ENCODE measurements at regions not wholly inside any gene's neighbourhood (a gene's known extent, or its start where the extent isn't known, plus 50 kb on each side); places are given as distances from the start of the nearest gene placed in this dataset.
"Not testable (repeated sequence)": the region's sequence is repeated elsewhere in the genome, so short reads cannot be mapped to it uniquely, and the experiment has no call there.

DNA sequence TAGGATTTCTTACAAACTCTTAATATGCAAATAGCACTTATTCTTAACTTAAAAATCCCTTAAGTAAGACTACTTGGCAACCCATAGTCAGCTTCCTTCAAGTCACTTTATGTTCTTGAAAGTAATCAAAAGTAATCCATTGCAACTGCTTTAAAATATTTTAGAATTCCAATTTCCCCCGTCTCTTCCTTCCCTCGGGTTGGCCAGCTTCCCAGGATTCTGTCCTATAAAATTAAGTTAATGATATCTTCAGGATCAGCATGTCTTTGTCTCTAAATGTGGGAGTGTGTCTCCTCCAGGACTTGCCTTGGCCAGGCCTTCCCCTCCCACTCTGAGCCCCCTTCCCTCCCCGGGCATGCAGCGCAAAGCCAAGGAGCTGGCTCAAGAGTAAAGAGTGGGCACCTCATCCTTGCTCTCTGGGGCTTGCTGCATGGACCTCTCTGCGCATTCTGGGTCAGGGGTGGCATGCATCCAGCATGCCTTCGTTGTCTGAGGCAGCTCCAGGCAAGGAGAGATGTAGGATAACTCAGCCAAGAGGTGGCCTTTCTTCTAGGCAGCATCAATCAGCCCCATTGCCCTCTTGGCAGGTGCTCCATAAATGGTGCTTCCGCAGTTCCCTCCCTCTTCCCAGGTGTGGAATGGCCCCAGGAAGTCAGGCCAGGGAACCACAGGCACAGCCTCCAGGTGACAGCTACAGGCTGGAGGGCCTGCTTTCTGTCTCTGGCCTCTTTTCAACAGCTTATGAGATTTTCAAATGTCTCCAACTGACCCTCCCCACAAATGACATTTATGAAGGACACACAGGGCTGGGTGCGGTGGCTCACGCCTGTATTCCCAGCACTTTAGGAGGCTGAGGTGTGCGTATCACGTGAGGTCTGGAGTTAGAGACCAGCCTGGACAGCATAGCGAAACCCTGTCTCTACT lies 108.7 kb upstream of the ALDH1A3 start:
- H3K4me3 ChIP-seq (ENCODE audit: low read depth, low read length), result no peak overlapping the region
- TF ChIP-seq, protein P1, sequence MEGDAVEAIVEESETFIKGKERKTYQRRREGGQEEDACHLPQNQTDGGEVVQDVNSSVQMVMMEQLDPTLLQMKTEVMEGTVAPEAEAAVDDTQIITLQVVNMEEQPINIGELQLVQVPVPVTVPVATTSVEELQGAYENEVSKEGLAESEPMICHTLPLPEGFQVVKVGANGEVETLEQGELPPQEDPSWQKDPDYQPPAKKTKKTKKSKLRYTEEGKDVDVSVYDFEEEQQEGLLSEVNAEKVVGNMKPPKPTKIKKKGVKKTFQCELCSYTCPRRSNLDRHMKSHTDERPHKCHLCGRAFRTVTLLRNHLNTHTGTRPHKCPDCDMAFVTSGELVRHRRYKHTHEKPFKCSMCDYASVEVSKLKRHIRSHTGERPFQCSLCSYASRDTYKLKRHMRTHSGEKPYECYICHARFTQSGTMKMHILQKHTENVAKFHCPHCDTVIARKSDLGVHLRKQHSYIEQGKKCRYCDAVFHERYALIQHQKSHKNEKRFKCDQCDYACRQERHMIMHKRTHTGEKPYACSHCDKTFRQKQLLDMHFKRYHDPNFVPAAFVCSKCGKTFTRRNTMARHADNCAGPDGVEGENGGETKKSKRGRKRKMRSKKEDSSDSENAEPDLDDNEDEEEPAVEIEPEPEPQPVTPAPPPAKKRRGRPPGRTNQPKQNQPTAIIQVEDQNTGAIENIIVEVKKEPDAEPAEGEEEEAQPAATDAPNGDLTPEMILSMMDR (IDR thresholded peaks at IDR 0.05; ENCODE audit: low read depth, low read length), result no peak
- TF ChIP-seq MYC (IDR thresholded peaks at IDR 0.05; ENCODE audit: low read depth, low read length), result no peak
- TF ChIP-seq POLR2A (IDR thresholded peaks at IDR 0.05; ENCODE audit: extremely low read depth, insufficient read length), result no peak
- TF ChIP-seq, protein P2, sequence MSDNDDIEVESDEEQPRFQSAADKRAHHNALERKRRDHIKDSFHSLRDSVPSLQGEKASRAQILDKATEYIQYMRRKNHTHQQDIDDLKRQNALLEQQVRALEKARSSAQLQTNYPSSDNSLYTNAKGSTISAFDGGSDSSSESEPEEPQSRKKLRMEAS (IDR thresholded peaks at IDR 0.05; ENCODE audit: low read depth, low read length), result no peak
- DNase-seq (ENCODE audit: low read depth), result no peak

DNA sequence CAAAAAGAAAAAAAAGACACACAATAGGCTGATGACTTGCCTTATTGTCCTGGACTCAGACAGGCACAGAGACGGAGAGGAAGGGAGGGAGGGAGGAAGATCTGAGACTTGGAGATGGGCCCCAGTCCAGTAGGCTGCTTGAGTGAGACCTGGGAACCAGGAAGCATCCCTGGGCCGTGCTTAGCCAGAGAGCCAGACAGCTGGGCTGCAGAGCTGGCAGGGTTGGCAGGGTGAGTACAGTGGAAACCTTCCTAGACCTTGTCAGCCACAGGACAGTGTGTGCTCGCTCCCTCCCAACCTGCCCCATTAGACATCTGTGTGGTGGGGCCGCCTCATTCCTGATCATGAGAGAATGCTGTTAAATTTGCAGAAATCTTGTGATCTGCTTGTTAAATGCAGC lies 107.9 kb upstream of the ALDH1A3 start:
- TF ChIP-seq, protein P2 (IDR thresholded peaks at IDR 0.05; ENCODE audit: low read depth, low read length), result no peak
- TF ChIP-seq POLR2A (IDR thresholded peaks at IDR 0.05; ENCODE audit: extremely low read depth, insufficient read length) (no peak), MYC (IDR thresholded peaks at IDR 0.05; ENCODE audit: low read depth, low read length) (no peak)
- TF ChIP-seq, protein P1 (IDR thresholded peaks at IDR 0.05; ENCODE audit: low read depth, low read length), result no peak
- DNase-seq (ENCODE audit: low read depth), result no peak

DNA sequence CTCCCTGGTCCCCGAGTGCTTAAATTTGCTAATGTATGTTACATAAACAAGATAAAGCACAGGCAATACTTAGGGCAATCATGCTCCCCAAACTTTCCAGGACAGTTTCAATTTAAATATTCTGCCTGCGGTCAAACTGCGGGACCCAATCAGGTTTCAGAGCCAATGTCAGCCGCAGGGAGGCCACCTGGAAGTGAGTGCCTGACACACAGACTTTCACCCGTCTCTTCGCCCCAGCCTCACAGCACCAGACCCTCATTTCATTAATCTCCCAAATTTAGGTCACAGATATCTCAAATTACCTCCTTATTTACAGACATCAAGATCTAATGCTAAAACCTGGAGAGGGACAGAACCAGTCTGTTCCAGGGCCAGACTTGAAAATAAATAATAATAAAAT lies 107.2 kb upstream of the ALDH1A3 start:
- no peak overlapping the region for H3K4me3 ChIP-seq (ENCODE audit: low read depth, low read length)
- DNase-seq (ENCODE audit: low read depth), result no peak
- no peak for TF ChIP-seq MYC (IDR thresholded peaks at IDR 0.05; ENCODE audit: low read depth, low read length)
- TF ChIP-seq, protein P2 (IDR thresholded peaks at IDR 0.05; ENCODE audit: low read depth, low read length), result no peak
- TF ChIP-seq POLR2A (IDR thresholded peaks at IDR 0.05; ENCODE audit: extremely low read depth, insufficient read length), result no peak
- TF ChIP-seq, protein P1 (IDR thresholded peaks at IDR 0.05; ENCODE audit: low read depth, low read length), result no peak

More for the DNA sequence above, 107.9 kb upstream of the ALDH1A3 start:
- H3K4me3 ChIP-seq (ENCODE audit: low read depth, low read length), result no peak overlapping the region

DNA sequence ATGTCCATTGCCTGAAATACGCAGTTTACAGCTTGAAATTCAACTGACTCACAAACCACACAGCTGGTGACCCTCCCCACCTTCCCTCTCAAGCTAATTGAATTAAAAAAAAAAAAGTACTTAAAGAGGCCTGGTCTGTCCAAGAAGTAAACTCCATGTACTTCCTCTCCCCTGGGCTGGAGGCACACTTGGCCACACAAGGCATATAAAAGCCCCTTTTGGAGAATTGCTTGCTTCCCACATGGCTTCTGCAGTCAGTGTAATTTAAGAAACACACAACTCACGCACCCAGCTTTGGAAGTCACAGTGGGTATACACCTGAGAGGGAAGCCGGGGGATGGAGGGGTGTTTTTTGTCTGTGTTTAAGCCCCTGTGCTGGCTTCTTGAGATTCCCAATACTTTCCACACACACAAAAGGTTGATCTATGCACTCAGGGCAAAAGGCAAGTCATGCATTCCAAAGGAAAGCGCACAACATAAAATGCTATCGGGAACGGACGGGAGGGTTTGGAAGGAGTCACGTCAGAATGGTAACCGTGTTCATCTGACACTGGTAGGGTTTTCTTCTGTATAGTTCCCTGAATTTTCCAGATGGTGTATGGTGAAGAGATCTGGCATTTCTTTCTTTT lies 106.6 kb upstream of the ALDH1A3 start:
- DNase-seq (ENCODE audit: low read depth), result peak; percentile 52
- TF ChIP-seq, protein P1 (IDR thresholded peaks at IDR 0.05; ENCODE audit: low read depth, low read length), result no peak
- TF ChIP-seq MYC (IDR thresholded peaks at IDR 0.05; ENCODE audit: low read depth, low read length), result 0 out of 2 replicates have a peak, but pooled peaks have one; percentile 18
- no peak overlapping the region for H3K4me3 ChIP-seq (ENCODE audit: low read depth, low read length)

DNA sequence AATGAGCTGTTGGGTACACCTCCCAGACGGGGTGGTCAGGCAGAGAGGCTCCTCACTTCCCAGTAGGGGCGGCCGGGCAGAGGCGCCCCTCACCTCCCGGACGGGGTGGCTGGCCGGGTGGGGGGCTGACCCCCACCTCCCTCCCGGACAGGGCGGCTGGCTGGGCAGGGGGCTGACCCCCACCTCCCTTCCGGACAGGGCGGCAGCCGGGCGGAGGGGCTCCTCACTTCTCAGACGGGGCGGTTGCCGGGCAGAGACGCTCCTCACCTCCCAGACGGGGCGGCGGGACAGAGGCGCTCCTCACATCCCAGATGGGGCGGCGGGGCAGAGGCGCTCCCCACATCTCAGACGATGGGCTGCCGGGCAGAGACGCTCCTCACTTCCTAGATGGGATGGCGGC lies 105.6 kb upstream of the ALDH1A3 start:
- not testable (repeated sequence) for DNase-seq (ENCODE audit: low read depth); H3K4me3 ChIP-seq (ENCODE audit: low read depth, low read length)

DNA sequence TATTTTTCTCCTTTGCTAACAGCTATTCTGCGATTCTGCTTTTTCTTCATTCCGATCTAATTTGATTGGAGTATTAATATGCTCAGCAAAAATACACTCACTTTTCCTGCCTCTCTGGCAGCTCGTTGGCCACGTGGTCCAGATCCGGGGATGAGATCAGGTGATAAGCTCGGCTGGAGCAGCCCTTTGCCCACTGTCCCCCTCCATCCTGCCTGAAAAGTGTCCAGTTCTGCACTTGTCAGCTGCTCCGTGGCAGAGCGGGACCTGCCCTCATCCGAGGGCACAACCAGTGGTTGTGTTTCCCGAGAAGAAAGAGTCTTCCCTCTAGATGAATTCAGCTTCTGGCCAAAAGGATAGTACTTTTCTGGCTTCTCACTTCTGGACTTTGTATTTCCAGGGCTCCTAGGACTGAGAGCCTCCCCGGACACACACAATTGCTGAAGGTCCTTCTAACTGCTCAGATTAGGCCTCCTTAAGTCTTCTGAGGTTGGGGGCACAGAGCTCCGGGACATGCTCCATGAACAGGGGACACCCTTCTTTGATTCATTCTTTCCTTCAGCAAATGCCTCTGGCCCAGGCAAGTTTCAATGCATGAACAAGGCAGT lies 103.9 kb upstream of the ALDH1A3 start:
- DNase-seq (ENCODE audit: low read depth), result no peak
- H3K4me3 ChIP-seq (ENCODE audit: low read depth, low read length), result no peak overlapping the region
- TF ChIP-seq, protein P1 (IDR thresholded peaks at IDR 0.05; ENCODE audit: low read depth, low read length), result no peak
- no peak for TF ChIP-seq MYC (IDR thresholded peaks at IDR 0.05; ENCODE audit: low read depth, low read length)
- TF ChIP-seq, protein P2 (IDR thresholded peaks at IDR 0.05; ENCODE audit: low read depth, low read length), result no peak
- TF ChIP-seq POLR2A (IDR thresholded peaks at IDR 0.05; ENCODE audit: extremely low read depth, insufficient read length), result no peak
